Esophagus muscularis mucosa (tissue), 4 donors: ENCODE measurements at regions not wholly inside any gene's neighbourhood (a gene's known extent, or its start where the extent isn't known, plus 50 kb on each side); places are given as distances from the start of the nearest gene placed in this dataset.

Experiments
- DNase-seq: peaks from one replicate; pipeline ENCODE4 v3.0.0-alpha.2; 2017; ENCODE audit errors: extremely low spot score
- H3K27ac ChIP-seq, 4 donors: fragments of 200-600 bp; sonication (generic); replicated peaks in 1 of 4; 1 replicate in 3 of 4; 2 replicates in 1 of 4; pipeline ENCODE4 v1.5.1; 2016 to 2019; ENCODE audit warnings: mild to moderate bottlenecking in 1 of 4
- H3K27me3 ChIP-seq, 4 donors: fragments of 200-600 bp; sonication (generic); one replicate each; pipeline versions ENCODE4 v1.5.1 to v1.6.0; 2016 to 2019
- H3K36me3 ChIP-seq, 4 donors: fragments of 200-600 bp; sonication (generic); one replicate each; pipeline ENCODE4 v1.5.1; 2016 to 2019
- H3K4me1 ChIP-seq, 4 donors: fragments of 200-600 bp; sonication (generic); one replicate each; pipeline ENCODE4 v1.5.1; 2016 to 2019
- H3K4me3 ChIP-seq, 4 donors: fragments of 200-600 bp; sonication (generic); 1 replicate in 2 of 4; 2 replicates in 2 of 4; pipeline ENCODE4 v1.5.1; 2016 to 2019; ENCODE audit warnings: mild to moderate bottlenecking in 4 of 4, moderate library complexity in 1 of 4
- H3K9me3 ChIP-seq, 4 donors: fragments of 200-600 bp; sonication (generic); 1 replicate in 3 of 4; 2 replicates in 1 of 4; pipeline ENCODE4 v1.5.1; 2016 to 2019
- EP300 ChIP-seq: sonication (generic); formaldehyde crosslinking; IDR thresholded peaks from one replicate; pipeline ENCODE4 v1.6.1; 2017; ENCODE audit warnings: antibody characterized with exemption
- POLR2A ChIP-seq: fragments of 450-650 bp; IDR thresholded peaks from one replicate; pipeline ENCODE4 v1.6.1; 2017; ENCODE audit warnings: antibody characterized with exemption, moderate library complexity, mild to moderate bottlenecking, low read depth
- POLR2AphosphoS5 ChIP-seq, 2 donors: sonication (generic); formaldehyde crosslinking; IDR thresholded peaks; one replicate each; pipeline ENCODE4 v1.6.1; 2017; ENCODE audit warnings: antibody characterized with exemption in 2 of 2
- WGBS: methylation state at CpG from one replicate; pipeline ENCODE4 v1.1.5; 2018; 5-methylcytosine and 5-hydroxymethylcytosine counted together
- intact Hi-C: fragments of 100-400 bp; cut with DNase I; formaldehyde crosslinking; loops from one replicate; pipeline ENCODE4 v1.15.1; 2023
- TF ChIP-seq, protein P1 (sequence below), 3 experiments: fragments of 200-600 bp in 2 of 3; fragments of 450-650 bp in 1 of 3; sonication (generic) in 2 of 3; IDR thresholded peaks; one replicate each; pipeline ENCODE4 v1.5.1; 2017 to 2019; ENCODE audit warnings: antibody characterized with exemption in 3 of 3, mild to moderate bottlenecking in 2 of 3, moderate library complexity in 1 of 3

DNA sequence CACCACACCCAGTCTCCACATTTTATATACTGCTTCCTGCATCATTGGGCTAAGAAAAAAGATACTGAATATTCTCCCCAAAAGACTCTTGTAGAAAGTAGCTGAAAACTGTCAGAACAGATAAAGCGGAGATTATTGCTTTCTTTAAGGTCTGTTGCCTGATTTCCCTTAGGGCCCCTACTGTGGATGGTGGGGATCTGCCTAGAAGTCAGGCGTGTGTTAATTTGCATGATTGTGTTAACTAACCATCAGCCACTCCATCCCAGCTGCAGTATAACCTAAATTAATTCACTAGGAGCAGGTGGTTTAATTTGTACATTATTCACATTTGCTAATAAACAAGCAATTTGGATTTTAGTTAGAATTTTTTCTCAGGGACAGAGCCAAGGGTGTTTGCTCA, 360.3 kb downstream of the FBXW7 start:
- TF ChIP-seq, protein P1, sequence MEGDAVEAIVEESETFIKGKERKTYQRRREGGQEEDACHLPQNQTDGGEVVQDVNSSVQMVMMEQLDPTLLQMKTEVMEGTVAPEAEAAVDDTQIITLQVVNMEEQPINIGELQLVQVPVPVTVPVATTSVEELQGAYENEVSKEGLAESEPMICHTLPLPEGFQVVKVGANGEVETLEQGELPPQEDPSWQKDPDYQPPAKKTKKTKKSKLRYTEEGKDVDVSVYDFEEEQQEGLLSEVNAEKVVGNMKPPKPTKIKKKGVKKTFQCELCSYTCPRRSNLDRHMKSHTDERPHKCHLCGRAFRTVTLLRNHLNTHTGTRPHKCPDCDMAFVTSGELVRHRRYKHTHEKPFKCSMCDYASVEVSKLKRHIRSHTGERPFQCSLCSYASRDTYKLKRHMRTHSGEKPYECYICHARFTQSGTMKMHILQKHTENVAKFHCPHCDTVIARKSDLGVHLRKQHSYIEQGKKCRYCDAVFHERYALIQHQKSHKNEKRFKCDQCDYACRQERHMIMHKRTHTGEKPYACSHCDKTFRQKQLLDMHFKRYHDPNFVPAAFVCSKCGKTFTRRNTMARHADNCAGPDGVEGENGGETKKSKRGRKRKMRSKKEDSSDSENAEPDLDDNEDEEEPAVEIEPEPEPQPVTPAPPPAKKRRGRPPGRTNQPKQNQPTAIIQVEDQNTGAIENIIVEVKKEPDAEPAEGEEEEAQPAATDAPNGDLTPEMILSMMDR (IDR thresholded peaks at IDR 0.05), result no peak
- TF ChIP-seq POLR2A (no peak), EP300 (no peak), POLR2AphosphoS5 (IDR thresholded peaks at IDR 0.05) (no peak)
- 83% methylated on average over 2 of the region's 2 CpGs for WGBS

DNA sequence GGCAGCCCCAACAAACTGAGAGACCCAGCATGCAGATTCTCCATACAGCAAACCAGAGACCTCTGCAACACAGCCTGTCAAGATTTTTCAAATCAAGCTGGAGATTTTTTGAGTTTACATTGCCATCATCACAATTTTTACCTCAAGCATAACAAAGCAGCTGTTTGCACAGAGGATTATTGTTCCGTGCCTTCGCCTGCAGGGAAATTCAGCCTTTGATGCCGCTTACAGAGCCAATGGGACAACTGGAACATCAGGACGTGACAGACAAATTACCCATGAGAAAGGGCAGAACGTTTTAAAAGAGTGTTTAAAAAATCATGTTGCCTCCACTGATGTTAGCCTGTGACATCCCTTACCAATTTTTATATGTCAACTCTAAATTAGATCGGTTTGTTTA, 363.7 kb downstream of the FBXW7 start:
- intact Hi-C loops, result no loop called here
- Histone ChIP-seq H3K27me3 (no peaks in the 10 kb centered on the region), H3K9me3 (no peaks in the 10 kb centered on the region), H3K27ac (no peak overlapping the region), H3K36me3 (no peaks in the 10 kb centered on the region), H3K4me3 (no peak overlapping the region), H3K4me1 (no peaks in the 10 kb centered on the region)
- WGBS, result 60% methylated on average over 6 of the region's 6 CpGs
- TF ChIP-seq POLR2AphosphoS5 (IDR thresholded peaks at IDR 0.05) (no peak), EP300 (no peak), POLR2A (no peak)
- TF ChIP-seq, protein P1 (IDR thresholded peaks at IDR 0.05), result no peak
- no peak for DNase-seq

More for the DNA sequence above, 360.3 kb downstream of the FBXW7 start:
- Histone ChIP-seq H3K4me1 (no peaks in the 10 kb centered on the region), H3K27me3 (no peaks in the 10 kb centered on the region), H3K27ac (no peak overlapping the region), H3K9me3 (no peaks in the 10 kb centered on the region), H3K36me3 (no peaks in the 10 kb centered on the region), H3K4me3 (no peak overlapping the region)
- intact Hi-C loops, result no loop called here
- DNase-seq, result no peak

DNA sequence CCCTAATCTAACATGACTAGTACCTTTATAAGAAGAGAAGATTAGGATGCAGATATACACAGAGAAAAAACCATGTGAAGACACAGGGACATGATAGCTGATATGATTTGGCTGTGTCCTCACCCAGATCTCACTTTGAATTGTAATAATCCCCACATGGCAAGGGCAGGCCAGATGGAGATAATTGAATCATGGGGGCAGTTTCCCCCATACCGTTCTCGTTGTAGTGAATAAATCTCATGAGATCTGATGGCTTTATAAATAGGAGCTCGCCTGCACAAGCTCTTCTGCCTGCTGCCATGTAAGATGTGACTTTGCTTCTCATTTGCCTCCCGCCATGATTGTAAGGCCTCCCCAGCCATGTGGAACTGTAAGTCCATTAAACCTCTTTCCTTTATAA, 364.3 kb downstream of the FBXW7 start:
- no peak for DNase-seq
- intact Hi-C loops, result no loop called here
- no peaks in the 10 kb centered on the region for H3K36me3 ChIP-seq
- WGBS, result 71% methylated on average over 4 of the region's 4 CpGs
- H3K27ac ChIP-seq, result no peak overlapping the region
- no peaks in the 10 kb centered on the region for H3K27me3 ChIP-seq
- H3K4me1 ChIP-seq, result no peaks in the 10 kb centered on the region
- no peak for TF ChIP-seq EP300
- TF ChIP-seq, protein P1 (IDR thresholded peaks at IDR 0.05), result no peak
- no peak for TF ChIP-seq POLR2A
- no peak for TF ChIP-seq POLR2AphosphoS5 (IDR thresholded peaks at IDR 0.05)
- no peaks in the 10 kb centered on the region for H3K9me3 ChIP-seq
- no peak overlapping the region for H3K4me3 ChIP-seq

DNA sequence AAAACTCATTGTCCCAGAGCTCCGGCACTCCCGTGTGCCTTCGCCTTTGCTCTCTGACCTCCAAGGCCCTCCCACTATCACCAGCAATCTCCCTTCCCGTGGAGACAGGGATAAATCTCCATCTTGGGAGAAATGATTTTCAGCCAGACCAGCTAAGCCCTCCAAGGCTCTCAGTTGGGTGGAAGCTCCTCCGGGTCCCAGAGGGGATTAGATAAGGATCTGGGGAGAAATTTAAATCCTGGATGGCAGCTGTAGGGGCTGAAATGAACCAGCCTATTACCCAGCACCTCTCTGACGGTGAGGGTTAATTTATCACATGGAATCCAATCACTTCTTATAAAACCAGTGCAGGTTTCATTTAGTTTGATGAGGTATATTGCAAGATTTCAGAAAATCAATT, 366.2 kb downstream of the FBXW7 start:
- Histone ChIP-seq H3K27ac (no peak overlapping the region), H3K36me3 (no peaks in the 10 kb centered on the region), H3K4me3 (no peak overlapping the region), H3K27me3 (no peaks in the 10 kb centered on the region), H3K9me3 (no peaks in the 10 kb centered on the region), H3K4me1 (peaks cover 0 to 9% (median 7%) of the 10 kb centered on the region in 4 donors)
- TF ChIP-seq EP300 (no peak), POLR2AphosphoS5 (IDR thresholded peaks at IDR 0.05) (no peak), POLR2A (no peak)
- TF ChIP-seq, protein P1 (IDR thresholded peaks at IDR 0.05), result no peak
- DNase-seq, result no peak
- intact Hi-C loops, result no loop called here
- 57% methylated on average over 6 of the region's 6 CpGs for WGBS

DNA sequence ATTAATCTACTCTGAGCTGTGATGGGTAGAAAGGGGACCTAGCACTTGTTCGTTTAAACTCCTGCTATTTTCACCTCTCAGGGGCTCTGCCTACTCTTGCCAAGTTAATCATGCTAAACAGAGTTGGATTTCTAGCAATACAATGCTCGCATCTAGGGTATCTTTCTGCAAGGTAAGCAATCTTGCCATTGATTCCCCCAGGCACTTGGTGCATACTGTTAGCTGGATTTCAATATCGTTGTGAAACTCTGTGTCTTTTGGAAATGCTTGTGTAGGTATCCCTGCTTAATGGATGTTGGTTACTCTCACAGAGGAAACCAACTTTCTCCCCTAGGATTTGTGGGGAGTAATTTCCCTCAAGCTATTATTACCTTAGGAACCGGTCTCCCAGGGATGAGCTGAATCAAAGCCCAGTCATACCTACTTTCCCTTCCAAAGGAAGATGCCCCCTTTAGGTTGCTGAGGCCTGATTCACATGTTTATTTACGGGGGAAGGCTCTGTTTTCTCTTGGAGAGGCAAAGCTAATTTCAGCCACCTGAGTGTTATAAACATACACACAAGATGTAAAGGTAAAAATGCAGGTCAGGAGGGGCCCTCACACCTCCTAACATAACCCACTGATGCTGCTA, 366.8 kb downstream of the FBXW7 start:
- peaks cover 0 to 9% (median 7%) of the 10 kb centered on the region in 4 donors for H3K4me1 ChIP-seq
- DNase-seq, result no peak
- H3K27me3 ChIP-seq, result no peaks in the 10 kb centered on the region
- intact Hi-C loops, result no loop called here
- TF ChIP-seq, protein P1 (IDR thresholded peaks at IDR 0.05), result no peak
- no peak for TF ChIP-seq EP300
- no peak for TF ChIP-seq POLR2AphosphoS5 (IDR thresholded peaks at IDR 0.05)
- TF ChIP-seq POLR2A, result no peak
- WGBS, result 75% methylated on average over 5 of the region's 5 CpGs
- H3K36me3 ChIP-seq, result no peaks in the 10 kb centered on the region
- H3K9me3 ChIP-seq, result no peaks in the 10 kb centered on the region
- no peak overlapping the region for H3K27ac ChIP-seq
- no peak overlapping the region for H3K4me3 ChIP-seq
